ENCODE measurements at regions not wholly inside any gene's neighbourhood (a gene's known extent, or its start where the extent isn't known, plus 50 kb on each side); places are given as distances from the start of the nearest gene placed in this dataset.

GRCh38 chr12:103012884-103013283 lies 55.4 kb downstream of the ASCL1 start (continued):
- TF ChIP-seq JUN (IDR thresholded peaks at IDR 0.05; ENCODE audit: borderline replicate concordance, low read depth, low read length) (no peak), JUN (CRISPR knock-in tag; IDR thresholded peaks at IDR 0.05; ENCODE audit: borderline replicate concordance) (no peak), ZBTB17 (CRISPR knock-in tag; IDR thresholded peaks at IDR 0.05) (no peak), ELK3 (CRISPR knock-in tag; IDR thresholded peaks at IDR 0.05) (no peak), RBM22 (IDR thresholded peaks at IDR 0.05; ENCODE audit: low read depth, low read length, poor library complexity, severe bottlenecking) (no peak), ZNF592 (IDR thresholded peaks at IDR 0.05) (no peak), MTF1 (CRISPR knock-in tag; IDR thresholded peaks at IDR 0.05; ENCODE audit: borderline replicate concordance) (no peak), CC2D1A (IDR thresholded peaks at IDR 0.05) (no peak), TAF7 (tag; IDR thresholded peaks at IDR 0.05) (no peak)
